ENCODE measurements at regions not wholly inside any gene's neighbourhood (a gene's known extent, or its start where the extent isn't known, plus 50 kb on each side); places are given as distances from the start of the nearest gene placed in this dataset.
"Not testable (repeated sequence)": the region's sequence is repeated elsewhere in the genome, so short reads cannot be mapped to it uniquely, and the experiment has no call there.

DNA sequence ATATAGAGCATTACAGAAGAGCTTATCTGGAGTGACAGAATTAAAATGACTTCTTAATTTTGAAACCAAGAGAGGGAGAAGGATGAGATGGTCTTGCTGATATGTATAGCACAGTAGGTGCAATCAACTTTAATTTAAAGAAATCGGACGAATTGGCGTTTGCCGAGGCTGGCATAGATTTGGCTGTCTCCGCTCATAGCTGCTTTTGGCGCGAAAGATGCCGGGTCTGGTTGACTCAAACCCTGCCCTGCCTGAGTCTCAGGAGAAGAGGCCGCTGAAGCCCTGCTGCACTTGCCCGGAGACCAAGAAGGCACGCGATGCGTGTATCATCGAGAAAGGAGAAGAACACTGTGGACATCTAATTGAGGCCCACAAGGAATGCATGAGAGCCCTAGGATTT lies 62.3 kb upstream of the LRCH1 start:
- TF ChIP-seq, protein P1, sequence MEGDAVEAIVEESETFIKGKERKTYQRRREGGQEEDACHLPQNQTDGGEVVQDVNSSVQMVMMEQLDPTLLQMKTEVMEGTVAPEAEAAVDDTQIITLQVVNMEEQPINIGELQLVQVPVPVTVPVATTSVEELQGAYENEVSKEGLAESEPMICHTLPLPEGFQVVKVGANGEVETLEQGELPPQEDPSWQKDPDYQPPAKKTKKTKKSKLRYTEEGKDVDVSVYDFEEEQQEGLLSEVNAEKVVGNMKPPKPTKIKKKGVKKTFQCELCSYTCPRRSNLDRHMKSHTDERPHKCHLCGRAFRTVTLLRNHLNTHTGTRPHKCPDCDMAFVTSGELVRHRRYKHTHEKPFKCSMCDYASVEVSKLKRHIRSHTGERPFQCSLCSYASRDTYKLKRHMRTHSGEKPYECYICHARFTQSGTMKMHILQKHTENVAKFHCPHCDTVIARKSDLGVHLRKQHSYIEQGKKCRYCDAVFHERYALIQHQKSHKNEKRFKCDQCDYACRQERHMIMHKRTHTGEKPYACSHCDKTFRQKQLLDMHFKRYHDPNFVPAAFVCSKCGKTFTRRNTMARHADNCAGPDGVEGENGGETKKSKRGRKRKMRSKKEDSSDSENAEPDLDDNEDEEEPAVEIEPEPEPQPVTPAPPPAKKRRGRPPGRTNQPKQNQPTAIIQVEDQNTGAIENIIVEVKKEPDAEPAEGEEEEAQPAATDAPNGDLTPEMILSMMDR (conservative IDR thresholded peaks at IDR 0.05 in 1 of 2, IDR thresholded peaks at IDR 0.05 in 1 of 2; ENCODE audit: extremely low read depth in 1 of 2, insufficient read depth in 1 of 2, low read depth in 1 of 2, low read length in 2 of 2), result not testable (repeated sequence)
- not testable (repeated sequence) for TF ChIP-seq EZH2 (IDR thresholded peaks at IDR 0.05; ENCODE audit: borderline replicate concordance, low read length)

Measured in mammary epithelial cell (primary cell).